Right lobe of liver (tissue), 6 donors: ENCODE measurements at regions not wholly inside any gene's neighbourhood (a gene's known extent, or its start where the extent isn't known, plus 50 kb on each side); places are given as distances from the start of the nearest gene placed in this dataset.

Experiments
- ATAC-seq, 4 donors: fragments of 200-7000 bp; cut with Tn5 transposase; one replicate each; pipeline ENCODE4 v1.9.1; 2020; ENCODE audit warnings: mild to moderate bottlenecking in 4 of 4, moderate library complexity in 4 of 4
- DNase-seq, 3 donors: peaks; one replicate each; pipeline ENCODE4 v3.0.0-alpha.2; 2020
- H3K27ac ChIP-seq, 3 donors: fragments of 200-600 bp; one replicate each; pipeline ENCODE4 v1.8.0; 2022
- H3K27me3 ChIP-seq, 2 donors: fragments of 200-600 bp; one replicate each; pipeline ENCODE4 v1.8.0; 2022
- H3K36me3 ChIP-seq, 4 donors: fragments of 200-600 bp; sonication (generic) in 1 of 4; one replicate each; pipeline versions ENCODE4 v1.5.1 to v1.8.0; 2017 to 2022; ENCODE audit warnings: control low read depth in 1 of 4
- H3K4me1 ChIP-seq, 4 donors: fragments of 200-600 bp; sonication (generic) in 1 of 4; one replicate each; pipeline versions ENCODE4 v1.5.1 to v1.8.0; 2017 to 2022; ENCODE audit warnings: control low read depth in 1 of 4
- H3K4me3 ChIP-seq, 3 donors: fragments of 200-600 bp; one replicate each; pipeline ENCODE4 v1.8.0; 2022
- H3K9me3 ChIP-seq, 4 donors: fragments of 200-600 bp; sonication (generic) in 1 of 4; one replicate each; pipeline versions ENCODE4 v1.5.1 to v1.8.0; 2017 to 2022; ENCODE audit warnings: control low read depth in 1 of 4
- POLR2A ChIP-seq: fragments of 450-650 bp; IDR thresholded peaks from one replicate; pipeline ENCODE4 v1.6.1; 2017; ENCODE audit warnings: antibody characterized with exemption, mild to moderate bottlenecking
- WGBS: methylation state at CpG from one replicate; pipeline ENCODE4 v1.1.6; 2018; ENCODE audit warnings: low coverage, low lambda C conversion rate; ENCODE audit not compliant: insufficient coverage; ENCODE audit errors: missing lambda C conversion rate; 5-methylcytosine and 5-hydroxymethylcytosine counted together
- intact Hi-C, 2 donors: fragments of 100-400 bp; cut with DNase I; formaldehyde crosslinking; loops; one replicate each; pipeline versions ENCODE4 v1.11.2 to v1.14.1; 2022
- TF ChIP-seq, protein P1 (sequence below), 4 donors: fragments of 200-600 bp in 3 of 4; fragments of 450-650 bp in 1 of 4; IDR thresholded peaks; one replicate each; pipeline versions ENCODE4 v1.5.1 to v1.8.0; 2016 to 2022; ENCODE audit warnings: antibody characterized with exemption in 4 of 4, mild to moderate bottlenecking in 2 of 4
- donor health status: DM: no; HTN: yes; CAD: no.
- donor health status: DM: no; HTN: no; CAD: no.
- donor health status: DM: no; HTN: no; CAD: no.
- donor health status: DM: no; HTN: yes; CAD: no.
- donor health status: DM: no; HTN: yes; CAD: no.

DNA sequence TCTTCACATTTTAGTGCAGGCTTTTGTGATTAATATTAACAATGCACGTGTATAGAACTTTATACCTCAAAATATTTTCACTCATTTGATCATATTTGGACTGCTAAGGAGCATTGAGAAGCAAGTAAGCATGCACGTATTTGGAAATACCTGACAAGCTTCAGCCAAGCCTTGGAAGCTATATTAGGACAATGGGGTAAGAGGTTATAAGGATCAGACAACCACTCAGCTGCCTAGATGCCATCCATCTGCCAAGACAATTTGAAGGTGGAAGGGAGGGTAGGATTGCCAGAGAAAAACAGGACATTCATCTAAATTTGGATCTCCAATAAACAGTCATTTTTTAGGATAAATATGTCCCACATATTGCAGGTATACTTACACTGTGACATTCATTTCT is 394.9 kb upstream of the CFAP20DC start:
- ATAC-seq = no peak
- DNase-seq = no peak
- 36% methylated on average over 2 of the region's 2 CpGs for WGBS
- Histone ChIP-seq H3K27ac (no peak overlapping the region), H3K4me1 (no peaks in the 10 kb centered on the region), H3K36me3 (no peaks in the 10 kb centered on the region), H3K4me3 (no peak overlapping the region), H3K9me3 (no peaks in the 10 kb centered on the region), H3K27me3 (no peaks in the 10 kb centered on the region)
- intact Hi-C loops = no loop called here
- TF ChIP-seq, protein P1, sequence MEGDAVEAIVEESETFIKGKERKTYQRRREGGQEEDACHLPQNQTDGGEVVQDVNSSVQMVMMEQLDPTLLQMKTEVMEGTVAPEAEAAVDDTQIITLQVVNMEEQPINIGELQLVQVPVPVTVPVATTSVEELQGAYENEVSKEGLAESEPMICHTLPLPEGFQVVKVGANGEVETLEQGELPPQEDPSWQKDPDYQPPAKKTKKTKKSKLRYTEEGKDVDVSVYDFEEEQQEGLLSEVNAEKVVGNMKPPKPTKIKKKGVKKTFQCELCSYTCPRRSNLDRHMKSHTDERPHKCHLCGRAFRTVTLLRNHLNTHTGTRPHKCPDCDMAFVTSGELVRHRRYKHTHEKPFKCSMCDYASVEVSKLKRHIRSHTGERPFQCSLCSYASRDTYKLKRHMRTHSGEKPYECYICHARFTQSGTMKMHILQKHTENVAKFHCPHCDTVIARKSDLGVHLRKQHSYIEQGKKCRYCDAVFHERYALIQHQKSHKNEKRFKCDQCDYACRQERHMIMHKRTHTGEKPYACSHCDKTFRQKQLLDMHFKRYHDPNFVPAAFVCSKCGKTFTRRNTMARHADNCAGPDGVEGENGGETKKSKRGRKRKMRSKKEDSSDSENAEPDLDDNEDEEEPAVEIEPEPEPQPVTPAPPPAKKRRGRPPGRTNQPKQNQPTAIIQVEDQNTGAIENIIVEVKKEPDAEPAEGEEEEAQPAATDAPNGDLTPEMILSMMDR (IDR thresholded peaks at IDR 0.05) = no peak
- TF ChIP-seq POLR2A = no peak

DNA sequence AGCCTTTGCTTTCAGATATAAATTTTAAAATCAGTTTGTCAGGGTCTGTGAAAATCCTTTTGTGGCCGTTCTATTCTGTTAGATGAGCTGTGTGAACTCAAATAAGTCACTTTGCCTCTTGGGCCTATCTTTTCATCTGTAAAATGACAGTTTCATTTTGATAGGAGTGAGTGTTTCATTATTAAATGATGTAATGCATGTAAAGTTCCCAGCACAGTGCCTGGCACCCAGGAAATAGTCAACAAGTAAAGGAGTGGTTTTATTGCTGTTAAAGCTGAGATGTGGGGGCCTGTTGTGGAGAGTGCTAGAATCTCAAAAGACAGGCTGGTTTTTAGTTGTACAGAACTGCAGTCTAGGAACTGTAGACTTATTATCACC is 394.5 kb upstream of the CFAP20DC start:
- intact Hi-C loops = no loop called here
- no peaks in the 10 kb centered on the region for H3K9me3 ChIP-seq
- WGBS = 75% methylated on average over 1 of the region's 1 CpG
- H3K4me1 ChIP-seq = no peaks in the 10 kb centered on the region
- H3K36me3 ChIP-seq = no peaks in the 10 kb centered on the region
- no peaks in the 10 kb centered on the region for H3K27me3 ChIP-seq
- H3K27ac ChIP-seq = no peak overlapping the region
- no peak overlapping the region for H3K4me3 ChIP-seq
- no peak for ATAC-seq
- TF ChIP-seq, protein P1 (IDR thresholded peaks at IDR 0.05) = no peak
- TF ChIP-seq POLR2A = no peak
- DNase-seq = no peak

DNA sequence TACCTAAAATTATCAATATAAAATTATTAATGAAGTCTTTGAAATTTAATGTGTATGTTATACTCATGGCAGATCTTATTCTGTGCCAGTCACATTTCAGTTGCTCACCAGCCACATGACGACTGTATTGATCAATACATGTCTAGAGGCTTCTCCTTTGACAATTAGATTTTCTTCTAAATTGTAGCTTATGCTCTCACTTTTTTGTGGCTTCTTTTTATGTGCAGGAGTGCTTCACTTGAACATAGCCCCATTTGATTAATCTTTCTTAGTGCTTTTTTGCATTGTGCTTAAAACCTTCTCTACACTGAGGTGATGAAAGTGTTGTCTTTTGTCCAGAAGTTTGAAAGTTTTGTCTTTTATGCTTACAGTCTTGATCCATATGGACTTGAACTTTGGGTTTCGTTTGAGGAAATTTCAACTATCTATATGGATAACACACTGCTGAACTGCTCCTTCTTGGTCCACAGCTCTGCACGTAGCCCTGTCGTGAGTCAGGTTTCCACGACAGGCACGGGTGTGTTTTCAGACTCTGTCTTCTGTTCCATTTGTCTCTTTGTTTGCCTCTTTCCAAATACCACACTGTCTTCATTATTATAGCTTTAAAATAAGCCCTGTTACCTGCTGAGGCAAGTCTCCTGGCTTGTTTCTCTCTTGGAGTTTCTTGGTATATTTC is 393.9 kb upstream of the CFAP20DC start:
- TF ChIP-seq POLR2A = no peak
- TF ChIP-seq, protein P1 (IDR thresholded peaks at IDR 0.05) = no peak
- intact Hi-C loops = no loop called here
- no peaks in the 10 kb centered on the region for H3K27me3 ChIP-seq
- no peaks in the 10 kb centered on the region for H3K4me1 ChIP-seq
- 56% methylated on average over 6 of the region's 6 CpGs for WGBS
- no peak for ATAC-seq
- no peak overlapping the region for H3K27ac ChIP-seq
- H3K9me3 ChIP-seq = no peaks in the 10 kb centered on the region
- no peak for DNase-seq
- no peak overlapping the region for H3K4me3 ChIP-seq
- no peaks in the 10 kb centered on the region for H3K36me3 ChIP-seq

DNA sequence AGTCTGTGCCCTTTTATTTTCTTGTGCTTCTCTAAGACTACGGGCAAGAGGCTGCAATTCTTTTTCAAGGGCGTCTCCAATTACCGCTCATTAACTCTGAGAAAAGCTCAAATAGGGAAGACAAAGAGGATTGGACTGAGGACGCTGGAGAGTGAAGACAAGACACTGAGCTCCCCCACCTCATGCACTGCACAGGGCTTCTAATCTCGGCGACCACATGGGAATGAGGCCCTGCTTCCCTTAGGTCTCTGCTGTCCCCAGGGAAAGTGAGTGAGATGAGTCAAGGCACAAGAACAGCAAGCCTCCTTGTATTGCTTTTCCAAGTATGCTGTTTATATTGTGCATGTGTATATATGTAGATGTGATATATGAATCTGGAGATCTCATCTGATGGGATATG is 392.2 kb upstream of the CFAP20DC start:
- WGBS = 46% methylated on average over 5 of the region's 6 CpGs
- Histone ChIP-seq H3K4me1 (no peaks in the 10 kb centered on the region), H3K27ac (no peak overlapping the region), H3K4me3 (no peak overlapping the region), H3K36me3 (no peaks in the 10 kb centered on the region), H3K9me3 (no peaks in the 10 kb centered on the region), H3K27me3 (no peaks in the 10 kb centered on the region)
- ATAC-seq (no peak), DNase-seq (no peak)
- TF ChIP-seq, protein P1 (IDR thresholded peaks at IDR 0.05) = no peak
- no peak for TF ChIP-seq POLR2A
- intact Hi-C loops = no loop called here
